AG04449 (cell line): ENCODE measurements at regions not wholly inside any gene's neighbourhood (a gene's known extent, or its start where the extent isn't known, plus 50 kb on each side); places are given as distances from the start of the nearest gene placed in this dataset.

Experiments
- CTCF ChIA-PET: fragments of 350-600 bp; formaldehyde crosslinking; extraction: SDS; loops from one replicate; lab custom pipeline; 2021; ENCODE audit warnings: antibody characterized with exemption; lab: Yijun Ruan, JAX
- POLR2A ChIA-PET: fragments of 400-600, 350-600 bp; formaldehyde crosslinking; extraction: SDS; loops from one replicate; lab custom pipeline; 2020; ENCODE audit warnings: antibody characterized with exemption, inconsistent platforms; lab: Yijun Ruan, JAX
- DNase-seq: peaks from one replicate; pipeline ENCODE4 v3.0.0-alpha.2; 2010; ENCODE audit warnings: low read depth, low spot score
- H3K4me3 ChIP-seq: 2 replicates; pipeline ENCODE4 v1.5.1; 2011; ENCODE audit warnings: low read depth, mild to moderate bottlenecking, control low read depth, low read length
- TF ChIP-seq, protein P1 (sequence below): IDR thresholded peaks from one replicate; pipeline ENCODE4 v1.5.1; 2011; ENCODE audit warnings: mild to moderate bottlenecking, moderate library complexity, low read length, control low read depth, inconsistent platforms; ENCODE audit not compliant: insufficient read depth; ENCODE audit errors: missing control alignments

DNA sequence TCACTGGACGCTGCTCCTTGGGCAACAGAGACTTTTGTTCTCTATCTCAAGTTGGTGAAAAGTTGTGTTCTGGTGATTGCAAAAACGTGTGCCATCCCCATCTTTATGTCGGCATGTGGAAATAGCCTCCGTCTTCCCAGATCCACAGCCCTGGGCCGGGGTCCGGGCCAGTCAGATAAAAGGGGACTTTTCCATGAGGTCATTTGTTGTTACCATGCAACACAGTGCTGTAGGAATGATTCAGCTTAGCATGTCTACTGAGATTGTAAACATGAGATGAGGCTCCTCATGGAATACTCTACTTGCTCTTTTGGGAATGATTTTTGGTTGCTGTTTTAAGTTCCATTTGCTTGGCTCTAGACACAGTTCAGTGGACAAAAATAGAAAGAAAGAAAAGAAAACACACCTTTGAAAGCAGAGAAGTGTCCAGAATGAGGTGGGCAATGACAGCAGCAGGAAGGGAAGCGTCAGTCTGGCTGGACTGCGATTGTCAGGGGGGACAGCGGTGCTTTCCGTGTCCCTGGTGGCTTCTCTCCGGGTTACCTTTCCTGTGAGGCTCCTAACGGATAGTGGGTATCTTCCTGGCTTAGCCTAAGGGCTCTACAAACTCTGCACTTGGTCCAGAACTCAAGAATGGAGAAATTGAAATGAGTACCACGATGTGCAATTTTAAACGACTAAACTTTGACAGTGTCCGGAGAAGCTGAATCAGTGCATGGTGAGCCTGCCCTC is 91.6 kb downstream of the TEX29 start:
- TF ChIP-seq, protein P1, sequence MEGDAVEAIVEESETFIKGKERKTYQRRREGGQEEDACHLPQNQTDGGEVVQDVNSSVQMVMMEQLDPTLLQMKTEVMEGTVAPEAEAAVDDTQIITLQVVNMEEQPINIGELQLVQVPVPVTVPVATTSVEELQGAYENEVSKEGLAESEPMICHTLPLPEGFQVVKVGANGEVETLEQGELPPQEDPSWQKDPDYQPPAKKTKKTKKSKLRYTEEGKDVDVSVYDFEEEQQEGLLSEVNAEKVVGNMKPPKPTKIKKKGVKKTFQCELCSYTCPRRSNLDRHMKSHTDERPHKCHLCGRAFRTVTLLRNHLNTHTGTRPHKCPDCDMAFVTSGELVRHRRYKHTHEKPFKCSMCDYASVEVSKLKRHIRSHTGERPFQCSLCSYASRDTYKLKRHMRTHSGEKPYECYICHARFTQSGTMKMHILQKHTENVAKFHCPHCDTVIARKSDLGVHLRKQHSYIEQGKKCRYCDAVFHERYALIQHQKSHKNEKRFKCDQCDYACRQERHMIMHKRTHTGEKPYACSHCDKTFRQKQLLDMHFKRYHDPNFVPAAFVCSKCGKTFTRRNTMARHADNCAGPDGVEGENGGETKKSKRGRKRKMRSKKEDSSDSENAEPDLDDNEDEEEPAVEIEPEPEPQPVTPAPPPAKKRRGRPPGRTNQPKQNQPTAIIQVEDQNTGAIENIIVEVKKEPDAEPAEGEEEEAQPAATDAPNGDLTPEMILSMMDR, result no peak
- ChIA-PET CTCF (no interaction called here), POLR2A (no interaction called here)
- no peak overlapping the region for H3K4me3 ChIP-seq
- no peak for DNase-seq

DNA sequence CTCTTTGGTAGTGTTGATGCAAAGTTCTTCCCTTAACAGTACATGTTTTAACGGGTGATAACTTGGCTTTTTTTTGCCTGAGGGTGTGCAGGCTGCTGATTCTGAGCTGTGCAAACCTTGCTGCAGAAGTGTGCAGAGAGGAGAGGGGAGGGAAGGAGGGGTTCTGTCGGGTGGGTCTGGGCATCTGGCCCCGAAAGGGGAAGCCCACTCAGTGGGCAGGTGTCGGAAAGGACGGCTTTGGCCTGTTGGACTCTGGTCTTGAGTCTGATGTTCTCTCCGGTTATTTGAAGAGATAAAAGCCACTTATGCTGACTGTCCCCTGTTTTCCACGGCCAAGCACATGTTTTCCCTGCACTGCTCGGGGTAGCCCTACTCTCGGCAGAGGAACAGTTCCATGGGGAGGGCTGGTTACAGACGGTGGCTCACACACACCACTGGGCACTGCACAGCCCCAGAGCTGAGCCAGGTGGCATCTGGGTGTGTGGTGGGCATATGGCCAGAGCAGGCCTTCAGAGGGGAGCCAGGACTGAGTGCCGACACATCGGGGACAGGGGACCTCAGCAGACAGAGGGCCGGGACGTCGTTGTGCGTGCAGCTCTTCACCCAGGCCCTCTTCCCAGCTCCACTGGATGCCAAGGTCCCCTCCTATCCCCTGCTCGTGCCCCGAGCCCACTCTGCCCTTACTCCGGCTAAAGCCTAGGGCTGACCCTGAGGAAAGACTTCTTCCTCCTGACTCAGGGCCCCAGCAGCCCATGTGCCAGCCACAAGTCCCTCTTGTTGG is 93.2 kb downstream of the TEX29 start:
- CTCF ChIA-PET, result no interaction called here
- TF ChIP-seq, protein P1, result no peak
- no peak overlapping the region for H3K4me3 ChIP-seq
- DNase-seq, result no peak
- POLR2A ChIA-PET, result no interaction called here

DNA sequence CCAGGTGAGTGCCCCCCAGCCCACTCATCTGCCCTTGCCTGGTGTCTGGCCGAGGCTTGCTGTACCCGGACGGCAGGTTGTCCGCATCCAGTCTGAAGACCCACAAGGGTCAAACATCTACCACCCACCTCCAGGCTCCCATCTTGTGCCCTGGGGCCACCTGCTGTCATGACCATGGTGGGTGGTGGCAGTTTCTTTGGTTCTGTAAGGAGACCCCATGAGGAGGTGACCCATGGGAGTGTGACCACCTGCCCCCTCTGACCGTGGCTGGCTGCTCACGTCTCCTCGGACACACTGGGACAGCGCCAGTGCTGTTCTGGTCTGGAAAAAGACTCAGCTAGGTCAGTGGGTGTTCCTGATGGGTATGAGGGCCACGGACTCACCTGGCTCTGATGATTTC is 93.9 kb downstream of the TEX29 start:
- TF ChIP-seq, protein P1, result no peak
- H3K4me3 ChIP-seq, result no peak overlapping the region
- POLR2A ChIA-PET, result no interaction called here
- CTCF ChIA-PET, result interaction anchor here (4.2 kb wide), 1 partner anchor 14 kb away, joined by 19 read pairs; no protein-coding TSS in a partner anchor
- no peak for DNase-seq

DNA sequence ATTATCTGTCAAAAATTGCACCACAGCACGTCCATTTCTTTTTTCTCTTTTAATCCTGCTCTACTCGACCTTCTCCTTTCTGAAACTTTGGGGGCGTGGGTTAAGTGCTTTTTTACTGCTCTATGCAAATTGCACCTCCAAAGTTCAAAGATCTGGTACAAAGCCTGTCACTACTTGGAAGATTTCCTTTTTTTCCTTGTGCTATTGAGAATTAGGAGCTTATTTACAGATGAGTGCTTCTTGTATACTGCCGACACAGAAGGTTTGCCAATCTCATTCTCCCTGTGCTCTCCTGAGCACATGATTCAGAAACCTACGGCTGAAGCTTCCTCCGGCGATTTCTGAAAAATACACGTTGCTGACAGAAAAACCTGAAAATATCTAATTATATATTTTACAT is 94.8 kb downstream of the TEX29 start:
- DNase-seq, result no peak
- ChIA-PET POLR2A (no interaction called here), CTCF (interaction anchor here (1.4 to 4.2 kb wide), 2 partner anchors 10 to 13 kb away, joined by 3 to 19 read pairs; no protein-coding TSS in a partner anchor)
- TF ChIP-seq, protein P1, result no peak
- H3K4me3 ChIP-seq, result no peak overlapping the region

DNA sequence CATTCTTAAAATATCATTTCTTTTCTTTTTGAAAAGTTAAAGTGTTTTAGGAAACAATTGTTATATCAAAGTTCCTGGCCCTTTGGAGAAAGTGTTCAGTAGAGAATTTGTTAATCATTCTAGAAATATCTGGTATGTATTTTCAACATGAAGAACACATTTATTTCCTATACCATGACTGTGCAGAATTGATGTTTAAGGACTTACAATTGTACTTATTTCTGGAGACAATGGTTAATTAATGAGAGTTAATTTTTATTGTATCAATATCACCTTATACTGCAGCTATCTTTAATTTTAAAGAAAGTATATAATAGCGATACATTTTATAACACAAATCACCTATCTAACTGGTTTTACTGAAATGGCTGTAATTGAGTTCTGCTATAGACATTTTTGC is 95.3 kb downstream of the TEX29 start:
- ChIA-PET POLR2A (no interaction called here), CTCF (interaction anchor here (1.4 to 4.2 kb wide), 2 partner anchors 10 to 13 kb away, joined by 3 to 19 read pairs; no protein-coding TSS in a partner anchor)
- TF ChIP-seq, protein P1, result no peak

DNA sequence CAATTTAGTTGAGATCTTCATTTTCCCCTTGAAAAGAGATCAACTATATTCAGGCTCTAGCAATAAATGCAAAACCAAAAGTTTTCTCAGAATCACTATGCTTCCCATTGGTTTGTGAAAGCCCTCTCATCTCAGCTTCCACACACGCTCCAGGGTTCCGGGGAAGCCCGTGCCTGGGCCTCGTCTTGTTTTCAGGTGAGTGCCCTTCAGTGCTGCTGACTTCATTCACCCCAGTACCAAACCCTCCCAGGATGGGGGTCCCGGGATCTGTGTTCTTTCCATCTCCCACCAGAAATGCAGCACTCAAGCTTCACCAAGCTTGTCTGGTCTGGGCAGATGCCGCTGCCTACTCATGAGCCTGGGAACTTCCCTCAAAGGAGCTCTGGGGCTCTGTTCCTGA is 97.7 kb downstream of the TEX29 start:
- ChIA-PET CTCF (interaction anchor here (1.2 to 4.2 kb wide), 2 partner anchors 10 to 13 kb away, joined by 4 to 19 read pairs; no protein-coding TSS in a partner anchor), POLR2A (no interaction called here)
- TF ChIP-seq, protein P1, result no peak
- no peak for DNase-seq
- no peak overlapping the region for H3K4me3 ChIP-seq

More for the DNA sequence above, 95.3 kb downstream of the TEX29 start:
- H3K4me3 ChIP-seq, result no peak overlapping the region
- DNase-seq, result no peak
